HG03159 (cell line): ENCODE measurements at regions not wholly inside any gene's neighbourhood (a gene's known extent, or its start where the extent isn't known, plus 50 kb on each side); places are given as distances from the start of the nearest gene placed in this dataset.

ENCODE experiments used
- ATAC-seq: cut with Tn5 transposase; IDR thresholded peaks from one replicate; pipeline ENCODE4 v1.9.1; 2021; ENCODE audit warnings: mild to moderate bottlenecking, moderate library complexity; ENCODE audit not compliant: unreplicated experiment

GRCh38 chr13:59182241-59182640 lies 981.5 kb downstream of the DIAPH3 start:
- ATAC-seq: no peak

GRCh38 chr13:59197397-59197796 lies 966.3 kb downstream of the DIAPH3 start:
- no peak for ATAC-seq

GRCh38 chr13:59201841-59202240 lies 961.9 kb downstream of the DIAPH3 start:
- ATAC-seq: no peak

GRCh38 chr13:59203855-59204254 lies 959.9 kb downstream of the DIAPH3 start:
- ATAC-seq: no peak

GRCh38 chr13:59205501-59205900 lies 958.2 kb downstream of the DIAPH3 start:
- ATAC-seq: no peak

GRCh38 chr13:59208405-59209195 lies 955.1 kb downstream of the DIAPH3 start:
- no peak for ATAC-seq

- ATAC-seq: no peak
Measured at GRCh38 chr13:59210543-59210942, 953.2 kb downstream of the DIAPH3 start.

GRCh38 chr13:59211606-59212005 lies 952.1 kb downstream of the DIAPH3 start:
- no peak for ATAC-seq

- ATAC-seq: no peak
Measured at GRCh38 chr13:59229401-59229800, 934.3 kb downstream of the DIAPH3 start.

- no peak for ATAC-seq
Measured at GRCh38 chr13:59229861-59230260, 933.9 kb downstream of the DIAPH3 start.

GRCh38 chr13:59230484-59231264 lies 933.1 kb downstream of the DIAPH3 start:
- ATAC-seq: no peak

GRCh38 chr13:59236309-59236919 lies 927.3 kb downstream of the DIAPH3 start:
- no peak for ATAC-seq

- no peak for ATAC-seq
Measured at GRCh38 chr13:59236944-59237343, 926.8 kb downstream of the DIAPH3 start.

GRCh38 chr13:59247171-59247570 lies 916.6 kb downstream of the DIAPH3 start:
- ATAC-seq: no peak

- no peak for ATAC-seq
Measured at GRCh38 chr13:59250336-59251189, 913.2 kb downstream of the DIAPH3 start.

GRCh38 chr13:59259165-59260000 lies 904.3 kb downstream of the DIAPH3 start:
- no peak for ATAC-seq

- no peak for ATAC-seq
Measured at GRCh38 chr13:59261928-59262488, 901.7 kb downstream of the DIAPH3 start.

GRCh38 chr13:59263531-59263930 lies 900.2 kb downstream of the DIAPH3 start:
- ATAC-seq: no peak

GRCh38 chr13:59266478-59267063 lies 897.2 kb downstream of the DIAPH3 start:
- no peak for ATAC-seq
